Gastroesophageal sphincter (tissue), 3 donors: ENCODE measurements at regions not wholly inside any gene's neighbourhood (a gene's known extent, or its start where the extent isn't known, plus 50 kb on each side); places are given as distances from the start of the nearest gene placed in this dataset.

ENCODE experiments used
- CTCF ChIP-seq, 4 experiments: fragments of 200-600 bp in 2 of 4; fragments of 450-650 bp in 2 of 4; sonication (generic) in 1 of 4; IDR thresholded peaks; one replicate each; pipeline ENCODE4 v1.5.1; 2017 to 2019; ENCODE audit warnings: antibody characterized with exemption in 4 of 4, mild to moderate bottlenecking in 2 of 4, moderate library complexity in 2 of 4
- EP300 ChIP-seq: sonication (generic); formaldehyde crosslinking; IDR thresholded peaks from one replicate; pipeline ENCODE4 v1.6.1; 2017; ENCODE audit warnings: antibody characterized with exemption, mild to moderate bottlenecking
- POLR2A ChIP-seq, 2 donors: fragments of 450-650 bp; IDR thresholded peaks; one replicate each; pipeline ENCODE4 v1.6.1; 2017; ENCODE audit warnings: antibody characterized with exemption in 2 of 2, mild to moderate bottlenecking in 2 of 2, moderate library complexity in 1 of 2
- POLR2AphosphoS5 ChIP-seq: sonication (generic); formaldehyde crosslinking; IDR thresholded peaks from one replicate; pipeline ENCODE4 v1.6.1; 2017; ENCODE audit warnings: antibody characterized with exemption

GRCh38 chr11:101269990-101270660, 140.5 kb upstream of the PGR start:
- TF ChIP-seq CTCF (IDR thresholded peaks at IDR 0.05) = no peak
- TF ChIP-seq POLR2AphosphoS5 = no peak
- no peak for TF ChIP-seq POLR2A (IDR thresholded peaks at IDR 0.05)
- no peak for TF ChIP-seq EP300
